Left lobe of liver (tissue), 2 donors: ENCODE measurements at regions not wholly inside any gene's neighbourhood (a gene's known extent, or its start where the extent isn't known, plus 50 kb on each side); places are given as distances from the start of the nearest gene placed in this dataset.

Experiments used
- ATAC-seq: fragments of 200-7000 bp; cut with Tn5 transposase; one replicate; pipeline ENCODE4 v1.9.1; 2020; ENCODE audit warnings: mild to moderate bottlenecking, moderate library complexity
- DNase-seq: peaks from one replicate; pipeline ENCODE4 v3.0.0-alpha.2; 2020; ENCODE audit warnings: low spot score
- donor health status: DM: no; HTN: no; CAD: no; lungs with moderate emphysema.
- donor health status: DM: no; HTN: yes; CAD: no.

DNA sequence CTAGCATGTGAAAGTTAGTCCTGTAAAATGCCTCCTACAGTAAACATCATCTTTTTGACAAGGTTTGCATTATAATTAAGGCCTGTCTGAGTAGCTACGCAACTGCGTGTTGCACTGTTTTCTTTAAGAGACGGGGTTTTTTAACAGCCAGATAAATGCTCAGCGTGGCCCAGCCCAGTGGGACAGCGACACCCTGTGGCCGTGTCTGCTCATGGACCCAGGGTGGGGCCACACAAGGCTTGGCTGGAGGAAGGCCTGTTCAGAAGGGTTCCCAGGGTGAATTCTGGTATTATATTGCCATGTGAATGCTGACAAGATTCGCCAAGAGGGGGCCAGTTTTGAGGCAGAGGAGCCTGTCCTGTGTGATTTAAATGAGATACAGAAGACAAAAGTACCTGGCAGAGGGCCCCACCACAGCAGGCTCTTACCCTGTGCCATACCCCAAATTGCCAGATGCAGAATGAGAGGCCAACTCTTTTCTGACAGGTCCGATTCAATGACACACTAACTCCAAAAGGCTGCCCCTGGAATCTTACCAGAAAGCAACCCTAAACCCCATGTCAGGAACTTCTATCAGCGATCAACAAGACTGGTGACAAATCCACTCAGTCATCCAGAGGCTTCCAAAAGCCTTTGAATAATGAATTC lies 65.9 kb upstream of the IRX6 start:
- peak; percentile 64 for DNase-seq
- ATAC-seq = peak; percentile 99

DNA sequence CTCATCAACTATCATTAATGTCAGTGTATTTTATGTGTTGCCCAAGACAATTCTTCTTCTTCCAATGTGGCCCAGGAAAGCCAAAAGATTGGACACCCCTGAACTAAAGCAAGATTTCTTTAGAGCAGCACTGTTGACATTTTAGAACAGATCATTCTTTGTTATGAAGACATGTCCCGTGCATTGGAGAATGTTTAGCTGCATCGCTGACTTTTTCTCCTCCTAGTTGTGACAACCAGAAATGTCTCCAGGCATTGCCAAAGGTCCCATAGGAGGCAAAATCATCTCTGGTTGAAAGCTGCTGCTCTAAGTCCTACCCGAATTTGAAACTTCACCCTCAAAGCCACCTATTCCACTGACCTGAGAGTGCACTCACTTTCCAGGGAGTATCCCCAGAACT lies 62.7 kb upstream of the IRX6 start:
- DNase-seq (no peak), ATAC-seq (no peak)

- ATAC-seq = no peak
- DNase-seq = no peak
These were observed 60.4 kb upstream of the IRX6 start for GRCh38 chr16:55263271-55264250.

DNA sequence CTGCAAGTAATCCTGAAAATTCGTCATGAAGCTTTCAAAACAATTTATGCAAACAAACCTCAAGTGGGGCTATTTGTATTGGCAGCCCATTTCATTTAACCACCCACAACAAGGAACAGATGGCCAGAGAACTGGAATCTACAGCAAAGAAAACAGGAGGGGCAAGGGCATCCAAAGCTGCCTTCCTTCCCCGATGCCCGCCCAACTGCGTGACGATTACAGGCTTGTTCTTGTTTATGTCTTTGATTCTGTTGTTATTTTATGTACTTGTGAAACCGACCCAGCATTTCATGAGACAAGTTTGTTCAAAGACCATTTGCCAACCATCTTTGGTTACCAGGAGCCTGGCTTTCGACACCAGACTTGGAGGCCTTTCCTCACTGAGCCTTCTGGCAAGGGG lies 59.1 kb upstream of the IRX6 start:
- no peak for DNase-seq
- ATAC-seq = no peak

DNA sequence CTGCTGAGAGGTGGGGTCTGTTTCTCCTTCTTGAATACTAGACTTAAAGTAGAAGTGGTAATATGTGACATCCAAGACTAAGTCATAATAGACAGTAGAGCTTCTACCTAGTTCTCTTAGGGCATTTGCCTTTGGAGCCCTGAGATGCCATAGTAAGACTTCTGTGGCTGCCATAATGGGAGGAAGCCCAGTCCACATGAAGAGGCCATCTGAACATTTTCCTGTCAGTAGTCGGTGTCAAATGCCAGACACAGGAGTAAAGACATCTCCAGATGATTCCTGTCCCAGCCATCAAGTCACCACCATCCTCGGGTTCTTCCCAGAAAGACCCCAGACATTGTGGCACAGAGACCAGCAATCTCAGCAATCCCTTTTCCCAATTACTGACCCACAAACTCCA lies 58.1 kb upstream of the IRX6 start:
- ATAC-seq = no peak

GRCh38 chr16:55271945-55272513 lies 52.0 kb upstream of the IRX6 start:
- DNase-seq (no peak), ATAC-seq (no peak)

More for the DNA sequence above, 58.1 kb upstream of the IRX6 start:
- no peak for DNase-seq

DNA sequence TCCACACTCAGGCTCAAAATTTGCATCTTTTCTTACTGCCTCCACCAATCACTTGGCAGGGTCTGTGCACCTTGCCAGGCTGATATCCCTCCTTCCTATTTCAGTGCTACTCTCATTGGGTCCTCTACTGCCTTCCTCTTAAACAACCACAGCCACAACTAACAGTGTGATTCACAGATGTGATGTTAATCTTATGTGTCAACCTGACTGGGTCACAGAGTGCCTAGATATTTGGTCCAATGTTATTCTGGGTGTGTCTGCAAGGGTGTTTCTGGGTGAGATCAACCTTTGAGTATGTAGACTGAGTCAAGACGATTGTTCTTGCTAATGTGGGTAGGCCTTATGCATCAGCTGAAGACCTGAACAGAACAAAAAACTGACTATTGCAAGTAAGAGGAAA lies 51.3 kb upstream of the IRX6 start:
- ATAC-seq (no peak), DNase-seq (no peak)

- ATAC-seq = no peak
- DNase-seq = no peak
These were observed 50.6 kb upstream of the IRX6 start for GRCh38 chr16:55273356-55273755.

GRCh38 chr16:55273959-55274358 lies 50.0 kb upstream of the IRX6 start:
- ATAC-seq = no peak
- no peak for DNase-seq
